Osteocyte (in vitro differentiated cells): ENCODE measurements at regions not wholly inside any gene's neighbourhood (a gene's known extent, or its start where the extent isn't known, plus 50 kb on each side); places are given as distances from the start of the nearest gene placed in this dataset.
"Not testable (repeated sequence)": the region's sequence is repeated elsewhere in the genome, so short reads cannot be mapped to it uniquely, and the experiment has no call there.

Source experiments
- DNase-seq: peaks from one replicate; pipeline ENCODE4 v3.0.0; 2021; ENCODE audit warnings: mixed read lengths; ENCODE audit not compliant: unreplicated experiment; ENCODE audit errors: extremely low spot score
- H3K27ac Mint-ChIP-seq: one replicate; pipeline ENCODE4 v1.8.0; 2021; ENCODE audit warnings: mild to moderate bottlenecking, mixed read lengths; ENCODE audit not compliant: unreplicated experiment
- H3K27me3 Mint-ChIP-seq: one replicate; pipeline ENCODE4 v1.8.0; 2021; ENCODE audit warnings: mixed read lengths; ENCODE audit not compliant: unreplicated experiment
- H3K36me3 Mint-ChIP-seq: one replicate; pipeline ENCODE4 v1.8.0; 2021; ENCODE audit warnings: mixed read lengths; ENCODE audit not compliant: unreplicated experiment
- H3K4me1 Mint-ChIP-seq: one replicate; pipeline ENCODE4 v1.8.0; 2021; ENCODE audit warnings: mixed read lengths; ENCODE audit not compliant: unreplicated experiment
- H3K4me3 Mint-ChIP-seq: one replicate; pipeline ENCODE4 v1.8.0; 2021; ENCODE audit warnings: mild to moderate bottlenecking, moderate library complexity, mixed read lengths; ENCODE audit not compliant: unreplicated experiment
- H3K9me3 Mint-ChIP-seq: one replicate; pipeline ENCODE4 v1.8.0; 2021; ENCODE audit warnings: mixed read lengths; ENCODE audit not compliant: unreplicated experiment
- CTCF ChIP-seq: fragments of 200-600 bp; sonication (generic); IDR thresholded peaks from 2 replicates; pipeline ENCODE4 v1.5.0; 2021; ENCODE audit warnings: antibody characterized with exemption, mild to moderate bottlenecking, moderate library complexity

GRCh38 chr1:215406927-215407326, 160.2 kb upstream of the KCTD3 start:
- no peaks in the 10 kb centered on the region for H3K9me3 Mint-ChIP-seq
- H3K4me3 Mint-ChIP-seq: no peak overlapping the region
- no peak overlapping the region for H3K27ac Mint-ChIP-seq
- TF ChIP-seq CTCF: no peak
- H3K27me3 Mint-ChIP-seq: no peaks in the 10 kb centered on the region
- DNase-seq: no peak
- no peaks in the 10 kb centered on the region for H3K36me3 Mint-ChIP-seq
- H3K4me1 Mint-ChIP-seq: no peaks in the 10 kb centered on the region

DNA sequence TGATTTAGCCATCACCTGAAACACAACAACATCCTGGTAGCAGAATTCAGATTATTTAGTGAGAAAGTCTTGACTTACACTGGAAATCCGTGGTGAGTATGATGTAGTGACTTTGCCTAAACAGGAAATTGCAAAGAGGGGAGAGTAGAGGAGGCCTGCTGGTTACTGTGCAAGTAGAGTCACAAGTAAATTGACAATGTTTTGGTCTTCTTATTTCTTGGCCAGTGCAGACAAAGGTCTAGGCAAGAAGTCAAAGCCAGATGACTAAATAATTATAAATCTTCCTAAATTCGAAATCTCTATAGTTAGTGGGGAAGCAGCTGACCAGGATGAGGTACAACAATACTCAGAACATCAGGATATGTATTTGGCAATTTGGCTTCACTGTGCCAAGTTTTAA, 159.5 kb upstream of the KCTD3 start:
- H3K27me3 Mint-ChIP-seq: no peaks in the 10 kb centered on the region
- no peak overlapping the region for H3K4me3 Mint-ChIP-seq
- no peak for DNase-seq
- no peaks in the 10 kb centered on the region for H3K36me3 Mint-ChIP-seq
- no peaks in the 10 kb centered on the region for H3K4me1 Mint-ChIP-seq
- no peak for TF ChIP-seq CTCF
- H3K9me3 Mint-ChIP-seq: no peaks in the 10 kb centered on the region
- no peak overlapping the region for H3K27ac Mint-ChIP-seq

DNA sequence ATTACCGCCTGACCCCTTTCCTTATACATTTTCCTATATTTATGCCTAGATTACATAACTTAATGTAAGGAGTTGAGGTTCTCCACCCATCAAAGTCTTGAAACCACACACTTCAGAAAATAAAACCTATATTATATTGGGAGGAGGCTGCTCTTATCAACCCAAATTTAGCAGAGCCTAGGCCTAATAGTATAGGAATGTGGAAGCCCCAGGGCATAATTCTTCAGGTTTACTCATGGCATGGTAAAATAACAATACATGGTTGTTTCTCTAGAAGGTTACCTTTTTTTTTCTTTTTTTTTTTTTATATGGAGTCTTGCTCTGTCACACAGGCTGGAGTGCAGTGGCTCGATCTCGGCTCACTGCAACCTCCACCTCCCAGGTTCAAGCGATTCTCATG, 157.6 kb upstream of the KCTD3 start:
- not testable (repeated sequence) for H3K36me3 Mint-ChIP-seq, H3K27ac Mint-ChIP-seq, DNase-seq, H3K27me3 Mint-ChIP-seq, H3K4me1 Mint-ChIP-seq, H3K4me3 Mint-ChIP-seq, H3K9me3 Mint-ChIP-seq

GRCh38 chr1:215415521-215415920, 151.6 kb upstream of the KCTD3 start:
- not testable (repeated sequence) for H3K9me3 Mint-ChIP-seq, H3K4me3 Mint-ChIP-seq, H3K4me1 Mint-ChIP-seq, H3K27ac Mint-ChIP-seq, H3K36me3 Mint-ChIP-seq, DNase-seq, H3K27me3 Mint-ChIP-seq

DNA sequence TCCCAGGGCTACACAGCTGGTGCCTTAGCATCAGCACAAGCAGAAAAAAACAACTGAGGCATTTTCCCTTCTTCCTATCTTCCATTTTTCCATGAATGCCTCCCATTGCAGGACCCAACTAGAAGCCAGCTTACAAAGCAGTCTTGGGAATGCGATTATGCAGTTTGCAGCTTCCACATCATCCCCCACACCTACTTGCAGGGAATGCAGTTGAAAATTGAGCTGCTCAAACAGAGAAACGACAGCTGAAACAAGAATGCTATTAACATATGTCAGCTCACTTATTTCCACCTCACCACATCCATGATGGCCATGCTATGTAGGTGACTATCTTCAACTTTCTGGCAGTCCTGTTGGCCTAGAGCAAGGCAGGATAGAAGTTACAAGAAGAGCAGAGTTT, 150.6 kb upstream of the KCTD3 start:
- Mint-ChIP-seq H3K9me3 (no peaks in the 10 kb centered on the region), H3K27me3 (peaks cover 2% of the 10 kb centered on the region), H3K36me3 (no peaks in the 10 kb centered on the region), H3K4me1 (peaks cover 1% of the 10 kb centered on the region), H3K27ac (no peak overlapping the region), H3K4me3 (no peak overlapping the region)
- DNase-seq: no peak
- TF ChIP-seq CTCF: no peak

DNA sequence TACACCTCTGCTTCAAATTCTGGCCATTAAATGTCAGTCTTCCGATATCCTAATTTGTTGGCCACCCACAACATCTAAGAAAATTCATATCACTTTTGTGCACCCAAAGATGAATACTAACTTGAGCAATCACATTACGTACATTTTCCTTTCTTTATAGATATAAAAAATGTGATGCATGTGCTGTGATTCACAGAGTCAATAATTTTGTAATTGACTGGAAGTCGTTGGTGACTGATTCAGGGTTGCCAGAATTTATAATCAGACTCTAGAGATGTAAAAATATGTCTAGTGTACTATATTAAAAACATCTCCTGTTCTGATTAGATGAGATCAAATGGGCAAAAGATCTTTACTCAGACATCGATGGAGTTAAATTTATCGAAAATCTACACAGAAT, 150.0 kb upstream of the KCTD3 start:
- no peaks in the 10 kb centered on the region for H3K36me3 Mint-ChIP-seq
- no peak overlapping the region for H3K4me3 Mint-ChIP-seq
- H3K27me3 Mint-ChIP-seq: peaks cover 5% of the 10 kb centered on the region
- no peak for TF ChIP-seq CTCF
- peaks cover 1% of the 10 kb centered on the region for H3K4me1 Mint-ChIP-seq
- no peak overlapping the region for H3K27ac Mint-ChIP-seq
- DNase-seq: no peak
- H3K9me3 Mint-ChIP-seq: no peaks in the 10 kb centered on the region
